GM12864 (cell line): ENCODE measurements at regions not wholly inside any gene's neighbourhood (a gene's known extent, or its start where the extent isn't known, plus 50 kb on each side); places are given as distances from the start of the nearest gene placed in this dataset.

Experiments
- DNase-seq: peaks from one replicate; pipeline ENCODE4 v3.0.0-alpha.2; 2011; ENCODE audit warnings: low read depth
- H3K4me3 ChIP-seq: 2 replicates; pipeline ENCODE4 v1.5.1; 2011; ENCODE audit warnings: mild to moderate bottlenecking, low read depth, low read length, control low read depth
- CTCF ChIP-seq: IDR thresholded peaks from 2 replicates; pipeline ENCODE4 v1.5.1; 2011; ENCODE audit warnings: low read depth, mild to moderate bottlenecking, moderate library complexity, low read length, control low read depth, inconsistent platforms; ENCODE audit errors: missing control alignments

GRCh38 chr3:145716519-145716918, 444.5 kb downstream of the PLOD2 start:
- DNase-seq = no peak
- no peak for TF ChIP-seq CTCF
- no peak overlapping the region for H3K4me3 ChIP-seq

GRCh38 chr3:145719114-145719513, 441.9 kb downstream of the PLOD2 start:
- TF ChIP-seq CTCF = no peak
- no peak for DNase-seq

GRCh38 chr3:145721273-145721805, 439.6 kb downstream of the PLOD2 start:
- H3K4me3 ChIP-seq = no peak overlapping the region

More at GRCh38 chr3:145719114-145719513, 441.9 kb downstream of the PLOD2 start:
- no peak overlapping the region for H3K4me3 ChIP-seq

GRCh38 chr3:145721815-145722214, 439.2 kb downstream of the PLOD2 start:
- no peak for TF ChIP-seq CTCF
- no peak overlapping the region for H3K4me3 ChIP-seq
- DNase-seq = no peak

More at GRCh38 chr3:145721273-145721805, 439.6 kb downstream of the PLOD2 start:
- no peak for TF ChIP-seq CTCF
- DNase-seq = no peak

GRCh38 chr3:145727476-145727875, 433.5 kb downstream of the PLOD2 start:
- TF ChIP-seq CTCF = no peak
- no peak overlapping the region for H3K4me3 ChIP-seq
- DNase-seq = no peak

GRCh38 chr3:145735631-145736030, 425.4 kb downstream of the PLOD2 start:
- DNase-seq = no peak
- TF ChIP-seq CTCF = no peak
- no peak overlapping the region for H3K4me3 ChIP-seq

- no peak for TF ChIP-seq CTCF
- no peak for DNase-seq
Observed at GRCh38 chr3:145737952-145738351, 423.0 kb downstream of the PLOD2 start.

More at GRCh38 chr3:145737952-145738351, 423.0 kb downstream of the PLOD2 start:
- H3K4me3 ChIP-seq = no peak overlapping the region
